ENCODE measurements at regions not wholly inside any gene's neighbourhood (a gene's known extent, or its start where the extent isn't known, plus 50 kb on each side); places are given as distances from the start of the nearest gene placed in this dataset.
A peak's percentile ranks its signal among the peaks of the same experiment; 100 is the strongest.
"Not testable (repeated sequence)": the region's sequence is repeated elsewhere in the genome, so short reads cannot be mapped to it uniquely, and the experiment has no call there.

- no peak for DNase-seq
These were observed 73.5 kb upstream of the CDK6 start for GRCh38 chr7:92909686-92910475.

- DNase-seq, result peak; percentile 93
These were observed 68.1 kb upstream of the CDK6 start for GRCh38 chr7:92904244-92905131.

GRCh38 chr7:92898798-92899197 is 62.4 kb upstream of the CDK6 start:
- no peak for DNase-seq

- not testable (repeated sequence) for DNase-seq
These were observed 58.5 kb upstream of the CDK6 start for GRCh38 chr7:92894857-92895256.

GRCh38 chr7:92889081-92889480 is 52.7 kb upstream of the CDK6 start:
- no peak for DNase-seq
